ENCODE measurements at regions not wholly inside any gene's neighbourhood (a gene's known extent, or its start where the extent isn't known, plus 50 kb on each side); places are given as distances from the start of the nearest gene placed in this dataset.

- TF ChIP-seq CTCF (IDR thresholded peaks at IDR 0.05; ENCODE audit: borderline replicate concordance, insufficient read depth, low read depth, low read length): no peak
- no peak overlapping the region for H3K4me3 ChIP-seq (ENCODE audit: low read depth, low read length)
Observed at GRCh38 chr7:81629702-81630101, 140.1 kb downstream of the HGF start.

- no peak overlapping the region for H3K4me3 ChIP-seq (ENCODE audit: low read depth, low read length)
- TF ChIP-seq CTCF (IDR thresholded peaks at IDR 0.05; ENCODE audit: borderline replicate concordance, insufficient read depth, low read depth, low read length): no peak
Observed at GRCh38 chr7:81628951-81629350, 140.9 kb downstream of the HGF start.

GRCh38 chr7:81627536-81628287, 142.1 kb downstream of the HGF start:
- no peak for TF ChIP-seq CTCF (IDR thresholded peaks at IDR 0.05; ENCODE audit: borderline replicate concordance, insufficient read depth, low read depth, low read length)
- no peak overlapping the region for H3K4me3 ChIP-seq (ENCODE audit: low read depth, low read length)

- TF ChIP-seq CTCF (IDR thresholded peaks at IDR 0.05; ENCODE audit: borderline replicate concordance, insufficient read depth, low read depth, low read length): no peak
- H3K4me3 ChIP-seq (ENCODE audit: low read depth, low read length): no peak overlapping the region
Observed at GRCh38 chr7:81626008-81626407, 143.8 kb downstream of the HGF start.

- TF ChIP-seq CTCF (IDR thresholded peaks at IDR 0.05; ENCODE audit: borderline replicate concordance, insufficient read depth, low read depth, low read length): no peak
- no peak overlapping the region for H3K4me3 ChIP-seq (ENCODE audit: low read depth, low read length)
Observed at GRCh38 chr7:81624650-81625631, 144.9 kb downstream of the HGF start.

GRCh38 chr7:81624021-81624592, 145.7 kb downstream of the HGF start:
- no peak overlapping the region for H3K4me3 ChIP-seq (ENCODE audit: low read depth, low read length)
- TF ChIP-seq CTCF (IDR thresholded peaks at IDR 0.05; ENCODE audit: borderline replicate concordance, insufficient read depth, low read depth, low read length): no peak

Data from GM12875 (cell line).